Erythroblast (primary cell): ENCODE measurements at regions not wholly inside any gene's neighbourhood (a gene's known extent, or its start where the extent isn't known, plus 50 kb on each side); places are given as distances from the start of the nearest gene placed in this dataset.

ENCODE experiments used
- DNase-seq, 2 experiments: peaks; one replicate each; lab custom pipeline; 2025; lab: John Stamatoyannopoulos, UW
- GATA1 ChIP-seq: IDR thresholded peaks from 2 replicates; pipeline ENCODE4 v1.6.1; 2011; ENCODE audit warnings: low read depth, mild to moderate bottlenecking, control low read depth, low read length, moderate library complexity
- POLR2A ChIP-seq: IDR thresholded peaks from 2 replicates; pipeline ENCODE4 v1.6.1; 2011; ENCODE audit warnings: mild to moderate bottlenecking, low read length

DNA sequence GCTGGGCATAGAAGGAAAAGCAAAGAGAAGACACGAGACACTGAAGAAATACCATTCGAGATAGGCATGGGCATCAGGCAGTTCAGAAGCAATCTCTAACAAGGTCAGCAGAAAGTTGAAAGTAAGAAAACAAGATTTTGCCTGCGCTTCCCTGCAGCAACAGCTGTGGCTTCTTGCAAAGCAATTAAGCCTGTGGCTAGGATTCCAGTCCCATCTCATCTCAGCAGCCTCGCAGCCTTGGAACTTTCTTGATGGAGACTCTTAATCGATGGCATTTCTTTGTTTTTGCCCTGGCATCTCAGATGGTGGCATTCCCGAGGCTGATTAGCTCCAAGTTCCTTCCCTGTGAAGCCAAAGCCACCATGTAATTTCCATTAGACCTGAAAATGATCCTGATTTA, 64.6 kb upstream of the SPAG17 start:
- no peak for DNase-seq
- no peak for TF ChIP-seq POLR2A
- no peak for TF ChIP-seq GATA1

DNA sequence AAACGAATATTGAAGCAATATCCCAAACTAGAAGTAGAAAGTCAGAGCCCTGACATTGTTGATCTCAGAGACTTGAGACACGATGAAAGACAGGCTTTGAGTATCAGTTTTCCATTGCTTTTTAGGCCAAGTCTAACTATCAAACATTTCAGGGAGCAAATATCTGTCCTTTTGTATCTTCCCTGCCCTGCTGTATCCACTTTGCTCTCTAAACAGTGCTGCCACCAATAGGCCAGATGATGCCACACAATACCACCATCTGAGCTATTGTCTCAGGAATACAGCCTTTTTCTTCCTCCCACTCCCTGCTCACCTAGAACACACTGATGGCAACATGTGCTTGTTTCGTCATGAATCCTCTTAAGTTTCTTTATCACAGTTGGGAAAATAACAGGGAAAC, 62.6 kb upstream of the SPAG17 start:
- DNase-seq, result no peak
- no peak for TF ChIP-seq GATA1
- TF ChIP-seq POLR2A, result no peak

DNA sequence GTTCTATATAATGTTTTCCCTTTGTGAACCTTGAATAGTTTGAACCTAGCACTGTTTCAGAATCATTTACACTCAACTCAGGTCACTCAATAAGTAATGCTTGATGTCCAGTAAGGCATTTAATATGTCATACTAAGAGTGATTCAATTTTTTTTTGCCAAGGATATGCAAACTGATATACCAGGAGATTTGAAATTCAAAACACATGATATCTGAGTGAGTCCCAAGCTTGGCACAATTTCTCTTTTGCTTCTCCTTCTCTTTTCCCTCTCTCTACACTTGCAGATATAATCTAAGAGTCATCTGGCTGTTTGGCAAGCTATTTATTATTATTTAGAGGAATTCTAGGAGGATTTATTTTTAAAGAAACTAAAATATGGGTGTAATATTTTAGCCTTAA, 61.6 kb upstream of the SPAG17 start:
- no peak for DNase-seq
- no peak for TF ChIP-seq POLR2A

DNA sequence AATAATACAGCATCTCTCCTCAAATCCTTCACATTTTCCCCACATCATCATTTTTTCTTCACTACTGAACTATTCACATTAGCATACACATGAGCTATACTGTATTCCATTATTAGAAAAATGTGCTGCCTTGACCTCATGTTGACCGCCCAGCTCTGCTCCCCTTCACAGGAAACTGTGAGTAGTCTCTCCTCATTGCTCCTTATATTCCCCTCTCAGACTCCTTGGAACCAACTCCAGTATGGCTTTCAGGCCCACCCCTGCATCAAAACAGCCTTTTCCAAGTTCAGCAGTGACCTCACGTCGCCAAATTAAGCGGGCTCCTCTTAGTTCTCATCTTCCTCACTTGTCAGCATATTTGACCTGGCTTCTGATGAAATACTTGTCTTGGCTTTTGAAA, 59.2 kb upstream of the SPAG17 start:
- DNase-seq, result no peak
- no peak for TF ChIP-seq GATA1
- TF ChIP-seq POLR2A, result no peak

DNA sequence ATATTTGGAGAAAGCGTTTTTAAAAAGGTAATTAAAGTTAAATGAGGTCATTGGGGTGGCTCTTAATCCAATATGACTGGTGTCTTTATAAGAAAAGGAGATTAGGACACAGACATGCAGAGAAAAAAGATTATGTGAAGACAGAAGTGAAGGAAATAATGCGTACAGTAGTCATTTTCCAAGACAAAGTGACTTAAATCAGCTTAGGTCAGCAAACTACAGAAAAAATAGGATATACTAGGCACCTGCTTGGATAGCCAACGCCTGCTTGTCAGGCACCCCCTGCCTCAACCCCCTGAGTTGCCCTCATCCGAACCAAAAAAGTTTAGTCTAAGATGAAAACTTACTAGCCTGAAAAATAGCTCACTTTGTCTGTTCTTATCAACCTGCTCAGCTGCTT, 58.2 kb upstream of the SPAG17 start:
- TF ChIP-seq GATA1 (no peak), POLR2A (no peak)
- DNase-seq, result no peak
